OCI-LY7 (cell line): ENCODE measurements at regions not wholly inside any gene's neighbourhood (a gene's known extent, or its start where the extent isn't known, plus 50 kb on each side); places are given as distances from the start of the nearest gene placed in this dataset.

Experiments
- BruUV-seq: library from RNA; stranded (reverse); fragments of 400-500 nt; replicated peaks from 2 replicates; lab custom pipeline; 2021; lab: Mats Ljungman, UMichigan
- CTCF ChIA-PET: fragments of 300-600 bp; sonication (Branson Sonifier 250); formaldehyde crosslinking; loops from one replicate; lab custom pipeline; 2022; ENCODE audit warnings: antibody characterized with exemption; ENCODE audit not compliant: unreplicated experiment; lab: Charles Lee
- POLR2A ChIA-PET: fragments of 300-600 bp; sonication (Branson Sonifier 250); formaldehyde crosslinking; loops from one replicate; lab custom pipeline; 2022; ENCODE audit warnings: antibody characterized with exemption; lab: Charles Lee
- DNase-seq: peaks from one replicate; pipeline ENCODE4 v3.0.0-alpha.2; 2015; ENCODE audit warnings: low spot score
- H2AFZ ChIP-seq: fragments of 200-600 bp; sonication (generic), shearing (Covaris generic); 2 replicates; pipeline ENCODE4 v1.6.1; 2014; ENCODE audit warnings: mild to moderate bottlenecking, antibody characterized with exemption, low read length, moderate library complexity
- H3K27ac ChIP-seq: fragments of 200-600 bp; sonication (generic); 2 replicates; pipeline ENCODE4 v1.5.1; 2014; ENCODE audit warnings: mixed run types, low read depth, mild to moderate bottlenecking, moderate library complexity, low read length, inconsistent platforms; ENCODE audit not compliant: poor library complexity, severe bottlenecking
- H3K36me3 ChIP-seq: fragments of 200-600 bp; sonication (generic); 2 replicates; pipeline ENCODE4 v1.6.1; 2014; ENCODE audit warnings: mild to moderate bottlenecking, antibody characterized with exemption, low read length, moderate library complexity, mixed read lengths; ENCODE audit not compliant: insufficient read depth
- H3K4me1 ChIP-seq: fragments of 200-600 bp; sonication (generic); 2 replicates; pipeline ENCODE4 v1.5.1; 2014; ENCODE audit warnings: mild to moderate bottlenecking, low read length; ENCODE audit not compliant: insufficient read depth, poor library complexity, severe bottlenecking
- H3K4me2 ChIP-seq: fragments of 200-600 bp; sonication (generic); 2 replicates; pipeline ENCODE4 v1.6.1; 2014; ENCODE audit warnings: mild to moderate bottlenecking, low read length
- H3K4me3 ChIP-seq: fragments of 200-600 bp; sonication (generic); 2 replicates; pipeline ENCODE4 v1.5.1; 2014; ENCODE audit warnings: mild to moderate bottlenecking, low read depth, low read length; ENCODE audit not compliant: poor library complexity, severe bottlenecking
- H3K79me2 ChIP-seq: fragments of 200-600 bp; sonication (generic); 2 replicates; pipeline ENCODE4 v1.6.1; 2016; ENCODE audit warnings: low read depth, mild to moderate bottlenecking, low read length, moderate library complexity, mixed read lengths; ENCODE audit not compliant: insufficient read depth
- H3K9me2 ChIP-seq: fragments of 200-600 bp; sonication (generic); 2 replicates; pipeline ENCODE4 v1.6.1; 2016; ENCODE audit warnings: mild to moderate bottlenecking, low read length, mixed read lengths; ENCODE audit not compliant: insufficient read depth
- H3K9me3 ChIP-seq: fragments of 200-600 bp; sonication (generic); 2 replicates; pipeline ENCODE4 v1.6.1; 2014; ENCODE audit warnings: mild to moderate bottlenecking, mixed run types, low read length, mixed read lengths
- H4K20me1 ChIP-seq: fragments of 200-600 bp; sonication (generic); 2 replicates; pipeline ENCODE4 v1.6.1; 2014; ENCODE audit warnings: mild to moderate bottlenecking, antibody characterized with exemption, low read length, moderate library complexity, mixed read lengths; ENCODE audit not compliant: insufficient read depth
- CTCF ChIP-seq: fragments of 200-600 bp; sonication (generic); conservative IDR thresholded peaks from 2 replicates; pipeline ENCODE4 v1.5.1; 2014; ENCODE audit warnings: mild to moderate bottlenecking, antibody characterized with exemption, low read length, moderate library complexity, mixed read lengths
- EZH2phosphoT487 ChIP-seq: fragments of 200-600 bp; sonication (generic); IDR thresholded peaks from 2 replicates; pipeline ENCODE4 v1.6.1; 2018; ENCODE audit warnings: low read depth, borderline replicate concordance, mild to moderate bottlenecking, mixed run types, antibody characterized with exemption, low read length, moderate library complexity, mixed read lengths
- intact Hi-C: fragments of 100-400 bp; cut with micrococcal nuclease; formaldehyde crosslinking; loops from one replicate; pipeline ENCODE4 v1.10.0; 2022; ENCODE audit not compliant: unreplicated experiment

DNA sequence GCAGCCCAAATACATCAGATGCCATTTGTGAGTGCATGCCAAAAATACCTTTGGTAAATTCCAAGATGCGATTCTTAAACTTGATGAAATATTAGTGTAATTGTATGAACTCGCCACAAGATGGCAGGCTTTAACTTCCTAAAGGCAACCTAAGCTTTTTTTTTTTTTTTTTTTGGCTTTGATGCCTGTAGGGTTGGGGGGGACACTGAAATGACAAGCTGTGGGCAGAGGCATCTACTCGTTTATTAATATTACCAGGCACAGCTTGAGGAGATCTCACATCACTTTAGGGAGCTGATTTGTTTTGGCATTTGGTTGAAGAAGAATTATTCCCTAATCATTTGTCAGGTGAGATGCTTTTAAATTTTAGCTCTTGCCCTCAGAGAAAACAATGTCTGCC, 126.7 kb upstream of the CCDC196 start:
- POLR2A ChIA-PET = interaction anchor here (0.7 kb wide), 1 partner anchor 1229 kb away, joined by 4 read pairs; no protein-coding TSS in a partner anchor
- H3K36me3 ChIP-seq = no peaks in the 10 kb centered on the region
- TF ChIP-seq EZH2phosphoT487 (no peak), CTCF (peak; percentile 85)
- no peaks in the 10 kb centered on the region for H3K9me2 ChIP-seq
- BruUV-seq = no TSS peak
- no peak overlapping the region for H3K27ac ChIP-seq
- H3K4me1 ChIP-seq = no peaks in the 10 kb centered on the region
- DNase-seq = peak; percentile 69
- no peak overlapping the region for H3K4me3 ChIP-seq
- no peaks in the 10 kb centered on the region for H3K79me2 ChIP-seq
- no peak overlapping the region for H2AFZ ChIP-seq
- no peaks in the 10 kb centered on the region for H3K9me3 ChIP-seq
- no peak overlapping the region for H3K4me2 ChIP-seq
- CTCF ChIA-PET = interaction anchor here (1.4 kb wide), 1 partner anchor 44 kb away, joined by 4 read pairs; no protein-coding TSS in a partner anchor
- intact Hi-C loops = loop anchor here (10.0 kb wide), 1 partner anchor 755 kb away; no protein-coding TSS in a partner anchor
- no peaks in the 10 kb centered on the region for H4K20me1 ChIP-seq

GRCh38 chr14:66360366-66360926, 125.7 kb upstream of the CCDC196 start:
- Histone ChIP-seq H3K4me3 (no peak overlapping the region), H3K79me2 (no peaks in the 10 kb centered on the region), H4K20me1 (no peaks in the 10 kb centered on the region), H3K36me3 (no peaks in the 10 kb centered on the region), H3K9me2 (no peaks in the 10 kb centered on the region), H3K27ac (no peak overlapping the region), H3K9me3 (no peaks in the 10 kb centered on the region), H3K4me2 (no peak overlapping the region), H3K4me1 (no peaks in the 10 kb centered on the region), H2AFZ (no peak overlapping the region)
- BruUV-seq = no TSS peak
- CTCF ChIA-PET = interaction anchor here (1.4 kb wide), 1 partner anchor 43 kb away, joined by 4 read pairs; no protein-coding TSS in a partner anchor
- DNase-seq = no peak
- intact Hi-C loops = no loop called here
- POLR2A ChIA-PET = no interaction called here
- TF ChIP-seq EZH2phosphoT487 = no peak
- TF ChIP-seq CTCF = no peak

DNA sequence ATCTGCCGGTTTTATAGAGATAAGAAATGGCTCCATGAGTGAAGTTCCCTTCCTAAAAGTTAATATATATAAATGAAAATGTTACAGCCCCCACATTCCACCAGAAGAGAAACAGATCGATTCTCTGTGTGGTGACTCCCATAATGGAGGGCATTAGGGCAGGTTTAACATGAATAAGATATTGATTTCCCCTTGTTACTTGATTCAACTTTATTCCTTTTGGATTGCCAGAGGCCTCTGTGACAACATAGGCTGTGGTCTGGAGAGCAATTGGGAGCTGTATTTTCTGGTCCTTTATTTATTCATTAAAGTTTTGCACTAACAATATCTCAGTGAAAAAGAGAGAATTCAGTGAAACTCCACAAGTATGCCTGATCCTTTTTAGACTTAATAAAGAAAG, 125.2 kb upstream of the CCDC196 start:
- intact Hi-C loops = no loop called here
- Histone ChIP-seq H3K4me3 (no peak overlapping the region), H2AFZ (no peak overlapping the region), H3K9me2 (no peaks in the 10 kb centered on the region), H3K36me3 (no peaks in the 10 kb centered on the region), H3K4me2 (no peak overlapping the region), H3K9me3 (no peaks in the 10 kb centered on the region), H3K79me2 (no peaks in the 10 kb centered on the region), H4K20me1 (no peaks in the 10 kb centered on the region), H3K4me1 (no peaks in the 10 kb centered on the region), H3K27ac (no peak overlapping the region)
- no peak for DNase-seq
- ChIA-PET CTCF (no interaction called here), POLR2A (no interaction called here)
- TF ChIP-seq CTCF (no peak), EZH2phosphoT487 (no peak)
- no TSS peak for BruUV-seq
